GM23248 (cell line): ENCODE measurements at regions not wholly inside any gene's neighbourhood (a gene's known extent, or its start where the extent isn't known, plus 50 kb on each side); places are given as distances from the start of the nearest gene placed in this dataset.
"Not testable (repeated sequence)": the region's sequence is repeated elsewhere in the genome, so short reads cannot be mapped to it uniquely, and the experiment has no call there.

Source experiments
- EZH2 ChIP-seq: fragments of 200-600 bp; sonication (generic); IDR thresholded peaks from 2 replicates; pipeline ENCODE4 v1.6.1; 2018; ENCODE audit warnings: antibody characterized with exemption, mild to moderate bottlenecking; ENCODE audit not compliant: insufficient read depth, poor library complexity, severe bottlenecking
- EZH2phosphoT487 ChIP-seq: fragments of 200-600 bp; sonication (generic); IDR thresholded peaks from 2 replicates; pipeline ENCODE4 v1.6.1; 2018; ENCODE audit warnings: antibody characterized with exemption, moderate library complexity, mild to moderate bottlenecking, low read depth; ENCODE audit not compliant: insufficient read depth

DNA sequence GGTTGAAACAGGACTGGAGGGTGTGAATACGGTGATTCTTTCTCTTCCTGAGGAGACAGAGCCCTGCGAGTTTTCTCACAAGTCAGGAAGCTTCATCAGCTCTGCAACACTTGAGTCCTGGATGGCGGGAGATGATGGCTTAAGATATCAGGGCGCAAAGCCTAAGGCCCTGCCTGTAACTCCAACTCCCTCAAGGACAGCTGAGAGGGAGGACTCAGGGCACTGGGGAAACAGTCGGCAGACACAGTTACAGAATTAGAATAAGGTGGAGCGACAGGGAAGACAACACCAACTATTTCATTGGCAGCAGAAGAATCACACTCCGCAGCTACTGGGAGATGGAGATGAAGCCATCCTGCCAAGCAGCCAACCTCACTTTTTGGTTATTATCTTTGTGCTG, 109.6 kb downstream of the NBPF8 start:
- not testable (repeated sequence) for TF ChIP-seq EZH2, EZH2phosphoT487
